ENCODE measurements at regions not wholly inside any gene's neighbourhood (a gene's known extent, or its start where the extent isn't known, plus 50 kb on each side); places are given as distances from the start of the nearest gene placed in this dataset.
"Not testable (repeated sequence)": the region's sequence is repeated elsewhere in the genome, so short reads cannot be mapped to it uniquely, and the experiment has no call there.

DNA sequence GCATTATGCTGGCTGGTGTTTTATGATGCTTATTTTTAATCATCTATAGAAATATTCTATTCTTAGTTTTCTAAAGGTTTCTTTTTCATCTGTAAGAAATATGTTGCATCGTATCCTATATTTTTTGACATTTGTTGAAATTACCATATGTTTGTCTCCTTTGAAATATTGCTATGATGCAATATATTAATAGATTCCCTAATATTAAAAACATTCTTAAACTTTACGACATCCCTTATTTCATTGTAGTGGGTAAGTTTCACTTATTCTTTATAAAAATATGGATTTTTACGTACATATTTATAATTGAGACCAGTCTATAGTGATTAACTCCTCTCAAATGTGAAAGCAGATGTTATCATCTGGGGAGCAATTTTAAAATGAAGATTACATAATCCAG, 258.2 kb upstream of the DUSP10 start:
- no peak for FAIRE-seq
- Histone ChIP-seq H2AFZ (ENCODE audit: low read depth, low read length) (no peak overlapping the region), H3K9ac (ENCODE audit: low read length) (no peak overlapping the region), H3K4me2 (ENCODE audit: low read length) (no peak overlapping the region), H3K27ac (ENCODE audit: low read depth, low read length) (no peak overlapping the region), H3K36me3 (ENCODE audit: insufficient read depth, low read length) (no peaks in the 10 kb centered on the region), H3K27me3 (ENCODE audit: insufficient read depth, low read length) (no peaks in the 10 kb centered on the region), H3K9me3 (ENCODE audit: insufficient read depth, low read depth, low read length) (no peaks in the 10 kb centered on the region), H4K20me1 (ENCODE audit: insufficient read depth, low read length) (no peaks in the 10 kb centered on the region), H3K4me1 (ENCODE audit: insufficient read depth, low read length) (peaks cover 16% of the 10 kb centered on the region), H3K4me3 (ENCODE audit: insufficient read depth, low read depth, low read length) (no peak overlapping the region), H3K79me2 (ENCODE audit: insufficient read depth, low read length) (no peaks in the 10 kb centered on the region)
- Mint-ChIP-seq H3K9me3 (ENCODE audit: unreplicated experiment) (no peaks in the 10 kb centered on the region), H3K4me1 (ENCODE audit: low read depth, unreplicated experiment) (peaks cover 11% of the 10 kb centered on the region), H3K27ac (ENCODE audit: unreplicated experiment) (no peak overlapping the region), H3K4me3 (ENCODE audit: unreplicated experiment) (no peak overlapping the region), H3K36me3 (ENCODE audit: low read depth, unreplicated experiment) (no peaks in the 10 kb centered on the region), H3K27me3 (ENCODE audit: low read depth, unreplicated experiment) (no peaks in the 10 kb centered on the region)
- no peak for DNase-seq (ENCODE audit: low read depth)
- TF ChIP-seq EZH2 (IDR thresholded peaks at IDR 0.05; ENCODE audit: insufficient read depth, low read length) = no peak
- TF ChIP-seq, protein P1, sequence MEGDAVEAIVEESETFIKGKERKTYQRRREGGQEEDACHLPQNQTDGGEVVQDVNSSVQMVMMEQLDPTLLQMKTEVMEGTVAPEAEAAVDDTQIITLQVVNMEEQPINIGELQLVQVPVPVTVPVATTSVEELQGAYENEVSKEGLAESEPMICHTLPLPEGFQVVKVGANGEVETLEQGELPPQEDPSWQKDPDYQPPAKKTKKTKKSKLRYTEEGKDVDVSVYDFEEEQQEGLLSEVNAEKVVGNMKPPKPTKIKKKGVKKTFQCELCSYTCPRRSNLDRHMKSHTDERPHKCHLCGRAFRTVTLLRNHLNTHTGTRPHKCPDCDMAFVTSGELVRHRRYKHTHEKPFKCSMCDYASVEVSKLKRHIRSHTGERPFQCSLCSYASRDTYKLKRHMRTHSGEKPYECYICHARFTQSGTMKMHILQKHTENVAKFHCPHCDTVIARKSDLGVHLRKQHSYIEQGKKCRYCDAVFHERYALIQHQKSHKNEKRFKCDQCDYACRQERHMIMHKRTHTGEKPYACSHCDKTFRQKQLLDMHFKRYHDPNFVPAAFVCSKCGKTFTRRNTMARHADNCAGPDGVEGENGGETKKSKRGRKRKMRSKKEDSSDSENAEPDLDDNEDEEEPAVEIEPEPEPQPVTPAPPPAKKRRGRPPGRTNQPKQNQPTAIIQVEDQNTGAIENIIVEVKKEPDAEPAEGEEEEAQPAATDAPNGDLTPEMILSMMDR (IDR thresholded peaks at IDR 0.05; ENCODE audit: insufficient read depth, low read depth, low read length) = no peak

DNA sequence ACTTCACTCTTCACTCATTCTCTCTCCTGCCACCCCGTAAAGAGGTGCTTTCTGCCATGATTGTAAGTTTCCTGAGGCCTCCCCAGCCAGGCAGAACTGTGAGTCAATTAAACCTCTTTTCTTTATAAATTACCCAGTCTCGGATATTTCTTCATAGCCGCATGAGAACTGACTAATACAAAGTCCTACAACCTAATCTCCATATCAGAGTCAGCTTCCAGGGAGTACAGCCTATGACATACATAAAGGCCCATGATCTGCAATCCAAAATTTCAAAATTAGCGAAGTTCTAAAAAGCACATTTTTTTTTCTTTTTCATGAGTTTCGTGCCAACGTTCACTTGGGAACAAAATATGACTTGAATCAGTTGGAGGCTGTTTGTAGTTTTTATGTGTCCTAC, 256.9 kb upstream of the DUSP10 start:
- H3K27me3 ChIP-seq (ENCODE audit: insufficient read depth, low read length) = no peaks in the 10 kb centered on the region
- Mint-ChIP-seq H3K36me3 (ENCODE audit: low read depth, unreplicated experiment) (no peaks in the 10 kb centered on the region), H3K9me3 (ENCODE audit: unreplicated experiment) (no peaks in the 10 kb centered on the region), H3K27ac (ENCODE audit: unreplicated experiment) (peak overlapping the region; percentile 94), H3K4me1 (ENCODE audit: low read depth, unreplicated experiment) (peaks cover 20% of the 10 kb centered on the region), H3K4me3 (ENCODE audit: unreplicated experiment) (no peak overlapping the region), H3K27me3 (ENCODE audit: low read depth, unreplicated experiment) (no peaks in the 10 kb centered on the region)
- H3K9me3 ChIP-seq (ENCODE audit: insufficient read depth, low read depth, low read length) = no peaks in the 10 kb centered on the region
- H3K4me3 ChIP-seq (ENCODE audit: insufficient read depth, low read depth, low read length) = no peak overlapping the region
- FAIRE-seq (no peak), DNase-seq (ENCODE audit: low read depth) (no peak)
- H3K27ac ChIP-seq (ENCODE audit: low read depth, low read length) = no peak overlapping the region
- no peak overlapping the region for H3K9ac ChIP-seq (ENCODE audit: low read length)
- no peaks in the 10 kb centered on the region for H3K79me2 ChIP-seq (ENCODE audit: insufficient read depth, low read length)
- no peaks in the 10 kb centered on the region for H3K36me3 ChIP-seq (ENCODE audit: insufficient read depth, low read length)
- H3K4me2 ChIP-seq (ENCODE audit: low read length) = no peak overlapping the region
- peaks cover 27% of the 10 kb centered on the region for H3K4me1 ChIP-seq (ENCODE audit: insufficient read depth, low read length)
- TF ChIP-seq EZH2 (IDR thresholded peaks at IDR 0.05; ENCODE audit: insufficient read depth, low read length) = no peak
- TF ChIP-seq, protein P1 (IDR thresholded peaks at IDR 0.05; ENCODE audit: insufficient read depth, low read depth, low read length) = no peak
- no peak overlapping the region for H2AFZ ChIP-seq (ENCODE audit: low read depth, low read length)
- no peaks in the 10 kb centered on the region for H4K20me1 ChIP-seq (ENCODE audit: insufficient read depth, low read length)

DNA sequence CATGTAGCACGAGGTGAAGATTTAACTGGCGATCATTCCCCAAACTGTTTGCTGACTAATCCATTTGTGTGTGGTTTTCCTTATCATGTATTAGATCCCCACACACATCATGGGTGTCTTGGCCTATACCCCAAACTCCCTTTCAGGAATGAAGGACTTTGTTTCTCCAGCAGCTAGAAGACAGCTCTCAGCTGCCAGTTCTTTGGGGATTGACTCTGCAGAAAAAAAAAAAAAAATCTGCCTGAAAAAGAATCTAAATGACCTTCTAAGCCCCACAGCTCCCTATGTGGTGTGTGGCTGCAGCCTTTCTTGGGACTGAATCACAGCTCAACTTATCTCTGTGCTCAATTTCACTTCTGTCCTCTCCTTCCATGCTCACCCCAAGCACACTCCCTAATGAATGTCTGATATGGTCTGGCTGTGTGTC, 256.3 kb upstream of the DUSP10 start:
- Mint-ChIP-seq H3K27ac (ENCODE audit: unreplicated experiment) (peak overlapping the region; percentile 94), H3K4me3 (ENCODE audit: unreplicated experiment) (peak overlapping the region; percentile 11)
- H3K27ac ChIP-seq (ENCODE audit: low read depth, low read length) = peak overlapping the region; percentile 30

DNA sequence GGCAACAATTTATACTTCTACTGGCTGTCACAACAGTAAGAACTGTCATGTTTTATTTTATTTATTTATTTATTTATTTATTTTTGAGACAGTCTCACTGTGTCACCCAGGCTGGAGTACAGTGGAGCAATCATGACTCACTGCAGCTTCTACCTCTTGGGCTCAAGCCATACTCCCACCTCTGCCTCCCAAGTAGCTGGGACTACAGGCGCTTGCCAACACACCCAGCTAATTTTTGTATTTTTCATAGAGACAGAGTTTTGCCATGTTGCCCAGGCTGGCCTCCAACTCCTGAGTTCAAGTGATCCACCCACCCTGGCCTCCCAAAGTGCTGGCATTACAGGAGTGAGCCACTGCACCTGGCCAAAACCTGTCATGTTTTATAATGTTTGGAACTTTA, 255.1 kb upstream of the DUSP10 start:
- not testable (repeated sequence) for H3K36me3 ChIP-seq (ENCODE audit: insufficient read depth, low read length); H4K20me1 ChIP-seq (ENCODE audit: insufficient read depth, low read length); H3K79me2 ChIP-seq (ENCODE audit: insufficient read depth, low read length); H3K4me2 ChIP-seq (ENCODE audit: low read length); H3K27me3 Mint-ChIP-seq (ENCODE audit: low read depth, unreplicated experiment); H3K4me3 ChIP-seq (ENCODE audit: insufficient read depth, low read depth, low read length); FAIRE-seq; H3K36me3 Mint-ChIP-seq (ENCODE audit: low read depth, unreplicated experiment); H3K9me3 Mint-ChIP-seq (ENCODE audit: unreplicated experiment); H3K27me3 ChIP-seq (ENCODE audit: insufficient read depth, low read length); H3K9me3 ChIP-seq (ENCODE audit: insufficient read depth, low read depth, low read length); H3K9ac ChIP-seq (ENCODE audit: low read length); H3K4me3 Mint-ChIP-seq (ENCODE audit: unreplicated experiment); H2AFZ ChIP-seq (ENCODE audit: low read depth, low read length)
- H3K4me1 ChIP-seq (ENCODE audit: insufficient read depth, low read length) = peaks cover 28% of the 10 kb centered on the region
- Mint-ChIP-seq H3K27ac (ENCODE audit: unreplicated experiment) (peak overlapping the region; percentile 58), H3K4me1 (ENCODE audit: low read depth, unreplicated experiment) (peaks cover 21% of the 10 kb centered on the region)
- H3K27ac ChIP-seq (ENCODE audit: low read depth, low read length) = peak overlapping the region; percentile 55
- peak; percentile 86 for DNase-seq (ENCODE audit: low read depth)

More for the DNA sequence above, 256.3 kb upstream of the DUSP10 start:
- DNase-seq (ENCODE audit: low read depth) = peak; percentile 91
- FAIRE-seq = no peak
- no peaks in the 10 kb centered on the region for H3K27me3 Mint-ChIP-seq (ENCODE audit: low read depth, unreplicated experiment)
- H4K20me1 ChIP-seq (ENCODE audit: insufficient read depth, low read length) = no peaks in the 10 kb centered on the region
- TF ChIP-seq, protein P1 (IDR thresholded peaks at IDR 0.05; ENCODE audit: insufficient read depth, low read depth, low read length) = no peak
- TF ChIP-seq EZH2 (IDR thresholded peaks at IDR 0.05; ENCODE audit: insufficient read depth, low read length) = no peak
- H2AFZ ChIP-seq (ENCODE audit: low read depth, low read length) = no peak overlapping the region
- peaks cover 28% of the 10 kb centered on the region for H3K4me1 ChIP-seq (ENCODE audit: insufficient read depth, low read length)
- H3K27me3 ChIP-seq (ENCODE audit: insufficient read depth, low read length) = no peaks in the 10 kb centered on the region
- H3K4me2 ChIP-seq (ENCODE audit: low read length) = peak overlapping the region; percentile 8
- H3K9me3 Mint-ChIP-seq (ENCODE audit: unreplicated experiment) = no peaks in the 10 kb centered on the region
- no peaks in the 10 kb centered on the region for H3K36me3 Mint-ChIP-seq (ENCODE audit: low read depth, unreplicated experiment)
- H3K36me3 ChIP-seq (ENCODE audit: insufficient read depth, low read length) = no peaks in the 10 kb centered on the region
- H3K4me3 ChIP-seq (ENCODE audit: insufficient read depth, low read depth, low read length) = no peak overlapping the region
- no peaks in the 10 kb centered on the region for H3K79me2 ChIP-seq (ENCODE audit: insufficient read depth, low read length)
- H3K9me3 ChIP-seq (ENCODE audit: insufficient read depth, low read depth, low read length) = no peaks in the 10 kb centered on the region
- H3K4me1 Mint-ChIP-seq (ENCODE audit: low read depth, unreplicated experiment) = peaks cover 20% of the 10 kb centered on the region
- H3K9ac ChIP-seq (ENCODE audit: low read length) = no peak overlapping the region
